Astrocyte (in vitro differentiated cells and primary cell): ENCODE measurements at regions not wholly inside any gene's neighbourhood (a gene's known extent, or its start where the extent isn't known, plus 50 kb on each side); places are given as distances from the start of the nearest gene placed in this dataset.

Source experiments
- DNase-seq: peaks from one replicate; pipeline ENCODE4 v3.0.0-alpha.2; 2010; ENCODE audit warnings: low read depth
- FAIRE-seq: peaks from 2 replicates; lab custom pipeline; 2011; peaks lifted over from hg19 to GRCh38; lab: Jason Lieb, UNC
- H2AFZ ChIP-seq: 2 replicates; pipeline ENCODE4 v1.6.0; 2012; ENCODE audit warnings: low read depth, low read length, inconsistent platforms
- H3K27ac ChIP-seq: 2 replicates; pipeline ENCODE4 v1.5.1; 2011; ENCODE audit warnings: low read depth, low read length, inconsistent platforms
- H3K27me3 ChIP-seq: 2 replicates; pipeline ENCODE4 v1.6.0; 2011; ENCODE audit warnings: low read length, inconsistent platforms; ENCODE audit not compliant: insufficient read depth
- H3K36me3 ChIP-seq: 2 replicates; pipeline ENCODE4 v1.5.1; 2011; ENCODE audit warnings: low read length, inconsistent platforms; ENCODE audit not compliant: insufficient read depth
- H3K4me1 ChIP-seq: 2 replicates; pipeline ENCODE4 v1.5.1; 2011; ENCODE audit warnings: low read length, inconsistent platforms; ENCODE audit not compliant: insufficient read depth
- H3K4me2 ChIP-seq: 2 replicates; pipeline ENCODE4 v1.6.0; 2012; ENCODE audit warnings: low read length, inconsistent platforms
- H3K4me3 ChIP-seq: 2 replicates; pipeline ENCODE4 v1.5.1; 2011; ENCODE audit warnings: low read depth, mild to moderate bottlenecking, low read length, inconsistent platforms; ENCODE audit not compliant: insufficient read depth
- H3K79me2 ChIP-seq: 2 replicates; pipeline ENCODE4 v1.6.0; 2012; ENCODE audit warnings: mild to moderate bottlenecking, low read length, inconsistent platforms; ENCODE audit not compliant: insufficient read depth
- H3K9ac ChIP-seq: 2 replicates; pipeline ENCODE4 v1.6.0; 2012; ENCODE audit warnings: mild to moderate bottlenecking, low read length, inconsistent platforms
- H3K9me3 ChIP-seq: 2 replicates; pipeline ENCODE4 v1.5.1; 2012; ENCODE audit warnings: low read depth, mild to moderate bottlenecking, low read length, inconsistent platforms; ENCODE audit not compliant: insufficient read depth
- H4K20me1 ChIP-seq: 2 replicates; pipeline ENCODE4 v1.6.0; 2012; ENCODE audit warnings: low read length, inconsistent platforms; ENCODE audit not compliant: insufficient read depth
- H3K27ac Mint-ChIP-seq: one replicate; pipeline ENCODE4 v1.8.0; 2021; ENCODE audit warnings: mild to moderate bottlenecking, mixed read lengths; ENCODE audit not compliant: unreplicated experiment
- H3K27me3 Mint-ChIP-seq: one replicate; pipeline ENCODE4 v1.8.0; 2021; ENCODE audit warnings: low read depth, mixed read lengths; ENCODE audit not compliant: unreplicated experiment
- H3K36me3 Mint-ChIP-seq: one replicate; pipeline ENCODE4 v1.8.0; 2021; ENCODE audit warnings: low read depth, mixed read lengths; ENCODE audit not compliant: unreplicated experiment
- H3K4me1 Mint-ChIP-seq: one replicate; pipeline ENCODE4 v1.8.0; 2021; ENCODE audit warnings: low read depth, mixed read lengths; ENCODE audit not compliant: unreplicated experiment
- H3K4me3 Mint-ChIP-seq: one replicate; pipeline ENCODE4 v1.8.0; 2021; ENCODE audit warnings: mild to moderate bottlenecking, moderate library complexity, mixed read lengths; ENCODE audit not compliant: unreplicated experiment
- H3K9me3 Mint-ChIP-seq: one replicate; pipeline ENCODE4 v1.8.0; 2021; ENCODE audit warnings: mild to moderate bottlenecking, mixed read lengths; ENCODE audit not compliant: unreplicated experiment
- EZH2 ChIP-seq: IDR thresholded peaks from 2 replicates; pipeline ENCODE4 v1.6.1; 2012; ENCODE audit warnings: mild to moderate bottlenecking, low read length, inconsistent platforms; ENCODE audit not compliant: insufficient read depth
- TF ChIP-seq, protein P1 (sequence below): IDR thresholded peaks from 2 replicates; pipeline ENCODE4 v1.5.1; 2011; ENCODE audit warnings: low read depth, mild to moderate bottlenecking, inconsistent platforms, low read length, moderate library complexity; ENCODE audit not compliant: insufficient read depth

GRCh38 chr3:28613511-28614106 lies 265.0 kb upstream of the AZI2 start:
- H3K27ac Mint-ChIP-seq, result no peak overlapping the region
- no peaks in the 10 kb centered on the region for H3K9me3 Mint-ChIP-seq
- FAIRE-seq, result no peak

GRCh38 chr3:28615071-28615470 lies 266.4 kb upstream of the AZI2 start:
- H2AFZ ChIP-seq, result no peak overlapping the region
- Mint-ChIP-seq H3K9me3 (no peaks in the 10 kb centered on the region), H3K4me3 (no peak overlapping the region), H3K27ac (no peak overlapping the region), H3K27me3 (no peaks in the 10 kb centered on the region), H3K36me3 (no peaks in the 10 kb centered on the region), H3K4me1 (peaks cover 2% of the 10 kb centered on the region)
- no peaks in the 10 kb centered on the region for H3K27me3 ChIP-seq
- H3K4me3 ChIP-seq, result no peak overlapping the region
- no peak overlapping the region for H3K4me2 ChIP-seq
- H3K79me2 ChIP-seq, result no peaks in the 10 kb centered on the region
- H3K36me3 ChIP-seq, result no peaks in the 10 kb centered on the region
- no peaks in the 10 kb centered on the region for H3K4me1 ChIP-seq
- FAIRE-seq (no peak), DNase-seq (no peak)
- H4K20me1 ChIP-seq, result no peaks in the 10 kb centered on the region
- no peak overlapping the region for H3K27ac ChIP-seq
- H3K9ac ChIP-seq, result no peak overlapping the region
- TF ChIP-seq, protein P1, sequence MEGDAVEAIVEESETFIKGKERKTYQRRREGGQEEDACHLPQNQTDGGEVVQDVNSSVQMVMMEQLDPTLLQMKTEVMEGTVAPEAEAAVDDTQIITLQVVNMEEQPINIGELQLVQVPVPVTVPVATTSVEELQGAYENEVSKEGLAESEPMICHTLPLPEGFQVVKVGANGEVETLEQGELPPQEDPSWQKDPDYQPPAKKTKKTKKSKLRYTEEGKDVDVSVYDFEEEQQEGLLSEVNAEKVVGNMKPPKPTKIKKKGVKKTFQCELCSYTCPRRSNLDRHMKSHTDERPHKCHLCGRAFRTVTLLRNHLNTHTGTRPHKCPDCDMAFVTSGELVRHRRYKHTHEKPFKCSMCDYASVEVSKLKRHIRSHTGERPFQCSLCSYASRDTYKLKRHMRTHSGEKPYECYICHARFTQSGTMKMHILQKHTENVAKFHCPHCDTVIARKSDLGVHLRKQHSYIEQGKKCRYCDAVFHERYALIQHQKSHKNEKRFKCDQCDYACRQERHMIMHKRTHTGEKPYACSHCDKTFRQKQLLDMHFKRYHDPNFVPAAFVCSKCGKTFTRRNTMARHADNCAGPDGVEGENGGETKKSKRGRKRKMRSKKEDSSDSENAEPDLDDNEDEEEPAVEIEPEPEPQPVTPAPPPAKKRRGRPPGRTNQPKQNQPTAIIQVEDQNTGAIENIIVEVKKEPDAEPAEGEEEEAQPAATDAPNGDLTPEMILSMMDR, result no peak
- TF ChIP-seq EZH2, result no peak
- H3K9me3 ChIP-seq, result no peaks in the 10 kb centered on the region

More at GRCh38 chr3:28613511-28614106, 265.0 kb upstream of the AZI2 start:
- no peaks in the 10 kb centered on the region for H3K36me3 Mint-ChIP-seq
- no peaks in the 10 kb centered on the region for H3K36me3 ChIP-seq
- H3K4me2 ChIP-seq, result no peak overlapping the region
- no peak for TF ChIP-seq EZH2
- TF ChIP-seq, protein P1, result no peak
- no peak overlapping the region for H3K4me3 ChIP-seq
- H3K27me3 ChIP-seq, result no peaks in the 10 kb centered on the region
- no peaks in the 10 kb centered on the region for H3K27me3 Mint-ChIP-seq
- H3K27ac ChIP-seq, result no peak overlapping the region
- no peak overlapping the region for H2AFZ ChIP-seq
- peaks cover 2% of the 10 kb centered on the region for H3K4me1 Mint-ChIP-seq
- H3K4me3 Mint-ChIP-seq, result no peak overlapping the region
- DNase-seq, result no peak
- no peak overlapping the region for H3K9ac ChIP-seq
- H3K9me3 ChIP-seq, result no peaks in the 10 kb centered on the region
- no peaks in the 10 kb centered on the region for H4K20me1 ChIP-seq
- no peaks in the 10 kb centered on the region for H3K79me2 ChIP-seq
- no peaks in the 10 kb centered on the region for H3K4me1 ChIP-seq

GRCh38 chr3:28615971-28616370 lies 267.3 kb upstream of the AZI2 start:
- H3K4me1 ChIP-seq, result no peaks in the 10 kb centered on the region
- Mint-ChIP-seq H3K36me3 (no peaks in the 10 kb centered on the region), H3K27me3 (no peaks in the 10 kb centered on the region), H3K4me1 (peaks cover 2% of the 10 kb centered on the region), H3K27ac (no peak overlapping the region), H3K4me3 (no peak overlapping the region), H3K9me3 (peaks cover under 1% of the 10 kb centered on the region)
- H3K27ac ChIP-seq, result no peak overlapping the region
- H4K20me1 ChIP-seq, result no peaks in the 10 kb centered on the region
- H3K9ac ChIP-seq, result no peak overlapping the region
- no peak overlapping the region for H3K4me3 ChIP-seq
- H3K27me3 ChIP-seq, result no peaks in the 10 kb centered on the region
- no peak overlapping the region for H3K4me2 ChIP-seq
- H3K36me3 ChIP-seq, result no peaks in the 10 kb centered on the region
- no peak for TF ChIP-seq EZH2
- TF ChIP-seq, protein P1, result no peak
- FAIRE-seq (no peak), DNase-seq (no peak)
- no peaks in the 10 kb centered on the region for H3K9me3 ChIP-seq
- H2AFZ ChIP-seq, result no peak overlapping the region
- H3K79me2 ChIP-seq, result no peaks in the 10 kb centered on the region
